T-helper 1 cell treated with Interleukin-12 subunit alpha and Interleukin-12 subunit beta and Interleukin-4 antibody, amounts not matched to agents 30 μg/mL and 1 μg/mL, for 36 hours (primary cell): ENCODE measurements at regions not wholly inside any gene's neighbourhood (a gene's known extent, or its start where the extent isn't known, plus 50 kb on each side); places are given as distances from the start of the nearest gene placed in this dataset.
"Not testable (repeated sequence)": the region's sequence is repeated elsewhere in the genome, so short reads cannot be mapped to it uniquely, and the experiment has no call there.

Source experiments
- H3K27ac Mint-ChIP-seq: one replicate; pipeline ENCODE4 v1.8.0; 2021; ENCODE audit warnings: mild to moderate bottlenecking, mixed read lengths
- H3K27me3 Mint-ChIP-seq: one replicate; pipeline ENCODE4 v1.8.0; 2021; ENCODE audit warnings: low read depth, mixed read lengths
- H3K36me3 Mint-ChIP-seq: one replicate; pipeline ENCODE4 v1.8.0; 2021; ENCODE audit warnings: low read depth, mixed read lengths
- H3K4me1 Mint-ChIP-seq: one replicate; pipeline ENCODE4 v1.8.0; 2021; ENCODE audit warnings: low read depth, mixed read lengths
- H3K4me3 Mint-ChIP-seq: one replicate; pipeline ENCODE4 v1.8.0; 2021; ENCODE audit warnings: mild to moderate bottlenecking, moderate library complexity, mixed read lengths
- H3K9me3 Mint-ChIP-seq: one replicate; pipeline ENCODE4 v1.8.0; 2021; ENCODE audit warnings: mixed read lengths

GRCh38 chr7:67301667-67302066, 305.0 kb downstream of the TYW1 start:
- Mint-ChIP-seq H3K27me3 (no peaks in the 10 kb centered on the region), H3K36me3 (peaks cover 7% of the 10 kb centered on the region), H3K9me3 (no peaks in the 10 kb centered on the region), H3K4me3 (peak overlapping the region; percentile 90), H3K4me1 (peaks cover 15% of the 10 kb centered on the region), H3K27ac (no peak overlapping the region)

- Mint-ChIP-seq H3K27me3 (no peaks in the 10 kb centered on the region), H3K27ac (peak overlapping the region; percentile 97), H3K9me3 (no peaks in the 10 kb centered on the region), H3K4me1 (peaks cover 15% of the 10 kb centered on the region), H3K36me3 (peaks cover 7% of the 10 kb centered on the region), H3K4me3 (peak overlapping the region; percentile 90)
These were observed 305.7 kb downstream of the TYW1 start for GRCh38 chr7:67302113-67303039.

GRCh38 chr7:67304846-67305245, 308.2 kb downstream of the TYW1 start:
- not testable (repeated sequence) for H3K27ac Mint-ChIP-seq, H3K4me3 Mint-ChIP-seq, H3K9me3 Mint-ChIP-seq, H3K27me3 Mint-ChIP-seq
- H3K36me3 Mint-ChIP-seq, result peaks cover 19% of the 10 kb centered on the region
- peaks cover 15% of the 10 kb centered on the region for H3K4me1 Mint-ChIP-seq

GRCh38 chr7:67306331-67306730, 309.7 kb downstream of the TYW1 start:
- no peak overlapping the region for H3K27ac Mint-ChIP-seq
- H3K4me3 Mint-ChIP-seq, result no peak overlapping the region
- peaks cover 8% of the 10 kb centered on the region for H3K4me1 Mint-ChIP-seq
- H3K36me3 Mint-ChIP-seq, result peaks cover 29% of the 10 kb centered on the region
- no peaks in the 10 kb centered on the region for H3K27me3 Mint-ChIP-seq
- H3K9me3 Mint-ChIP-seq, result no peaks in the 10 kb centered on the region

GRCh38 chr7:67309764-67310549, 313.3 kb downstream of the TYW1 start:
- H3K27ac Mint-ChIP-seq, result no peak overlapping the region
- no peak overlapping the region for H3K4me3 Mint-ChIP-seq
- peaks cover 5% of the 10 kb centered on the region for H3K4me1 Mint-ChIP-seq
- H3K27me3 Mint-ChIP-seq, result no peaks in the 10 kb centered on the region
- no peaks in the 10 kb centered on the region for H3K9me3 Mint-ChIP-seq
- H3K36me3 Mint-ChIP-seq, result peaks cover 43% of the 10 kb centered on the region

GRCh38 chr7:67311901-67312300, 315.3 kb downstream of the TYW1 start:
- peaks cover 1% of the 10 kb centered on the region for H3K4me1 Mint-ChIP-seq
- no peaks in the 10 kb centered on the region for H3K27me3 Mint-ChIP-seq
- no peak overlapping the region for H3K4me3 Mint-ChIP-seq
- H3K36me3 Mint-ChIP-seq, result peaks cover 41% of the 10 kb centered on the region
- no peak overlapping the region for H3K27ac Mint-ChIP-seq
- H3K9me3 Mint-ChIP-seq, result no peaks in the 10 kb centered on the region

- Mint-ChIP-seq H3K36me3 (peaks cover 41% of the 10 kb centered on the region), H3K4me1 (peaks cover 1% of the 10 kb centered on the region), H3K4me3 (no peak overlapping the region), H3K9me3 (no peaks in the 10 kb centered on the region), H3K27me3 (no peaks in the 10 kb centered on the region), H3K27ac (no peak overlapping the region)
These were observed 316.6 kb downstream of the TYW1 start for GRCh38 chr7:67313213-67313612.

GRCh38 chr7:67316902-67317301, 320.3 kb downstream of the TYW1 start:
- not testable (repeated sequence) for H3K4me1 Mint-ChIP-seq, H3K4me3 Mint-ChIP-seq, H3K9me3 Mint-ChIP-seq, H3K27me3 Mint-ChIP-seq, H3K27ac Mint-ChIP-seq
- peaks cover 20% of the 10 kb centered on the region for H3K36me3 Mint-ChIP-seq

GRCh38 chr7:67328257-67328656, 331.6 kb downstream of the TYW1 start:
- not testable (repeated sequence) for H3K9me3 Mint-ChIP-seq, H3K4me3 Mint-ChIP-seq, H3K4me1 Mint-ChIP-seq, H3K36me3 Mint-ChIP-seq, H3K27me3 Mint-ChIP-seq, H3K27ac Mint-ChIP-seq

- H3K4me1 Mint-ChIP-seq, H3K9me3 Mint-ChIP-seq, H3K27ac Mint-ChIP-seq: not testable (repeated sequence)
These were observed 338.5 kb downstream of the TYW1 start for GRCh38 chr7:67335165-67335564.

GRCh38 chr7:67335663-67336062, 339.0 kb downstream of the TYW1 start:
- not testable (repeated sequence) for H3K4me3 Mint-ChIP-seq, H3K36me3 Mint-ChIP-seq, H3K27me3 Mint-ChIP-seq, H3K27ac Mint-ChIP-seq, H3K4me1 Mint-ChIP-seq, H3K9me3 Mint-ChIP-seq

More at GRCh38 chr7:67335165-67335564, 338.5 kb downstream of the TYW1 start:
- H3K27me3 Mint-ChIP-seq, H3K36me3 Mint-ChIP-seq, H3K4me3 Mint-ChIP-seq: not testable (repeated sequence)

- not testable (repeated sequence) for H3K9me3 Mint-ChIP-seq, H3K27ac Mint-ChIP-seq, H3K36me3 Mint-ChIP-seq, H3K27me3 Mint-ChIP-seq, H3K4me1 Mint-ChIP-seq, H3K4me3 Mint-ChIP-seq
These were observed 341.9 kb downstream of the TYW1 start for GRCh38 chr7:67338545-67338944.

- peaks cover 4% of the 10 kb centered on the region for H3K4me1 Mint-ChIP-seq
- H3K4me3 Mint-ChIP-seq, result no peak overlapping the region
- H3K27me3 Mint-ChIP-seq, result no peaks in the 10 kb centered on the region
- H3K36me3 Mint-ChIP-seq, result peaks cover 8% of the 10 kb centered on the region
- peaks cover 14% of the 10 kb centered on the region for H3K9me3 Mint-ChIP-seq
- no peak overlapping the region for H3K27ac Mint-ChIP-seq
These were observed 344.6 kb downstream of the TYW1 start for GRCh38 chr7:67341153-67341768.

- peaks cover 14% of the 10 kb centered on the region for H3K9me3 Mint-ChIP-seq
- no peak overlapping the region for H3K4me3 Mint-ChIP-seq
- H3K27ac Mint-ChIP-seq, result no peak overlapping the region
- H3K4me1 Mint-ChIP-seq, result peaks cover 4% of the 10 kb centered on the region
- no peaks in the 10 kb centered on the region for H3K27me3 Mint-ChIP-seq
- H3K36me3 Mint-ChIP-seq, result peaks cover 8% of the 10 kb centered on the region
These were observed 346.5 kb downstream of the TYW1 start for GRCh38 chr7:67343114-67343513.

GRCh38 chr7:67343572-67343971, 346.9 kb downstream of the TYW1 start:
- peaks cover 8% of the 10 kb centered on the region for H3K36me3 Mint-ChIP-seq
- H3K27ac Mint-ChIP-seq, result no peak overlapping the region
- H3K9me3 Mint-ChIP-seq, result peaks cover 14% of the 10 kb centered on the region

More at GRCh38 chr7:67343572-67343971, 346.9 kb downstream of the TYW1 start:
- Mint-ChIP-seq H3K4me1 (peaks cover 4% of the 10 kb centered on the region), H3K4me3 (no peak overlapping the region), H3K27me3 (no peaks in the 10 kb centered on the region)
